ENCODE measurements at regions not wholly inside any gene's neighbourhood (a gene's known extent, or its start where the extent isn't known, plus 50 kb on each side); places are given as distances from the start of the nearest gene placed in this dataset.

GRCh38 chr2:109707281-109708147 is 86.6 kb upstream of the RGPD5 start:
- TF ChIP-seq EZH2phosphoT487 (IDR thresholded peaks at IDR 0.05; ENCODE audit: borderline replicate concordance, low read depth, low read length) (no peak), CTCF (conservative IDR thresholded peaks at IDR 0.05; ENCODE audit: low read length) (no peak)
